Skeletal muscle cell (primary cell): ENCODE measurements at regions not wholly inside any gene's neighbourhood (a gene's known extent, or its start where the extent isn't known, plus 50 kb on each side); places are given as distances from the start of the nearest gene placed in this dataset.
"Not testable (repeated sequence)": the region's sequence is repeated elsewhere in the genome, so short reads cannot be mapped to it uniquely, and the experiment has no call there.

Experiments
- DNase-seq: peaks from one replicate; pipeline ENCODE4 v3.0.0-alpha.2; 2010; ENCODE audit warnings: low read depth
- H3K4me3 ChIP-seq: 2 replicates; pipeline ENCODE4 v1.5.1; 2011; ENCODE audit warnings: low read depth, mild to moderate bottlenecking, control low read depth, low read length, moderate library complexity

GRCh38 chr12:17283563-17283962 is 677.6 kb upstream of the LMO3 start:
- no peak for DNase-seq
- H3K4me3 ChIP-seq = no peak overlapping the region

GRCh38 chr12:17282169-17282568 is 676.2 kb upstream of the LMO3 start:
- DNase-seq, H3K4me3 ChIP-seq: not testable (repeated sequence)

- no peak for DNase-seq
- H3K4me3 ChIP-seq = no peak overlapping the region
Measured at GRCh38 chr12:17278946-17279345, 673.0 kb upstream of the LMO3 start.

- DNase-seq = no peak
- H3K4me3 ChIP-seq = no peak overlapping the region
Measured at GRCh38 chr12:17276196-17276595, 670.2 kb upstream of the LMO3 start.

GRCh38 chr12:17266856-17267255 is 660.9 kb upstream of the LMO3 start:
- DNase-seq = no peak
- no peak overlapping the region for H3K4me3 ChIP-seq

- DNase-seq = no peak
- H3K4me3 ChIP-seq = no peak overlapping the region
Measured at GRCh38 chr12:17264603-17265002, 658.6 kb upstream of the LMO3 start.

GRCh38 chr12:17239874-17240273 is 633.9 kb upstream of the LMO3 start:
- DNase-seq = no peak
- no peak overlapping the region for H3K4me3 ChIP-seq

GRCh38 chr12:17235996-17236395 is 630.0 kb upstream of the LMO3 start:
- H3K4me3 ChIP-seq = no peak overlapping the region
- DNase-seq = no peak

- DNase-seq = no peak
- no peak overlapping the region for H3K4me3 ChIP-seq
Measured at GRCh38 chr12:17215759-17216570, 610.0 kb upstream of the LMO3 start.

- no peak for DNase-seq
- no peak overlapping the region for H3K4me3 ChIP-seq
Measured at GRCh38 chr12:17214929-17215328, 609.0 kb upstream of the LMO3 start.

GRCh38 chr12:17206553-17206952 is 600.6 kb upstream of the LMO3 start:
- no peak for DNase-seq
- no peak overlapping the region for H3K4me3 ChIP-seq

GRCh38 chr12:17204289-17205054 is 598.5 kb upstream of the LMO3 start:
- no peak for DNase-seq
- no peak overlapping the region for H3K4me3 ChIP-seq

GRCh38 chr12:17203497-17203896 is 597.5 kb upstream of the LMO3 start:
- DNase-seq = no peak
- H3K4me3 ChIP-seq = no peak overlapping the region

- DNase-seq = no peak
- no peak overlapping the region for H3K4me3 ChIP-seq
Measured at GRCh38 chr12:17197971-17198370, 592.0 kb upstream of the LMO3 start.

GRCh38 chr12:17192721-17193120 is 586.8 kb upstream of the LMO3 start:
- no peak for DNase-seq
- no peak overlapping the region for H3K4me3 ChIP-seq

- DNase-seq = no peak
- H3K4me3 ChIP-seq = no peak overlapping the region
Measured at GRCh38 chr12:17169726-17170471, 563.9 kb upstream of the LMO3 start.

- no peak overlapping the region for H3K4me3 ChIP-seq
- no peak for DNase-seq
Measured at GRCh38 chr12:17159506-17160300, 553.7 kb upstream of the LMO3 start.

GRCh38 chr12:17158201-17158600 is 552.2 kb upstream of the LMO3 start:
- no peak for DNase-seq
- H3K4me3 ChIP-seq = no peak overlapping the region

GRCh38 chr12:17151917-17152316 is 546.0 kb upstream of the LMO3 start:
- no peak for DNase-seq

More at GRCh38 chr12:17151917-17152316, 546.0 kb upstream of the LMO3 start:
- no peak overlapping the region for H3K4me3 ChIP-seq
